Pancreas (tissue), 10 donors: ENCODE measurements at regions not wholly inside any gene's neighbourhood (a gene's known extent, or its start where the extent isn't known, plus 50 kb on each side); places are given as distances from the start of the nearest gene placed in this dataset.

Experiments
- ATAC-seq, 4 donors: fragments of 200-7000 bp; cut with Tn5 transposase; one replicate each; pipeline versions ENCODE4 v1.8.0 to v1.9.1; 2020; ENCODE audit warnings: mild to moderate bottlenecking in 4 of 4, moderate library complexity in 4 of 4
- DNase-seq, 6 donors: peaks; one replicate each; pipeline ENCODE4 v3.0.0-alpha.2; 2020
- FAIRE-seq: peaks from 2 replicates; lab custom pipeline; 2012; peaks lifted over from hg19 to GRCh38; lab: Jason Lieb, UNC
- H3K27ac ChIP-seq, 4 donors: fragments of 200-600 bp; sonication (generic); 1 replicate in 3 of 4; 2 replicates in 1 of 4; pipeline versions ENCODE4 v1.5.0 to v1.8.0; 2020
- H3K27me3 ChIP-seq, 4 donors: fragments of 200-600 bp; one replicate each; pipeline ENCODE4 v1.8.0; 2021
- H3K36me3 ChIP-seq, 3 donors: fragments of 200-600 bp; sonication (generic) in 1 of 3; one replicate each; pipeline versions ENCODE4 v1.5.0 to v1.8.0; 2020 to 2021
- H3K4me1 ChIP-seq, 3 donors: fragments of 200-600 bp; one replicate each; pipeline ENCODE4 v1.8.0; 2021
- H3K4me3 ChIP-seq, 4 donors: fragments of 200-600 bp; sonication (generic) in 2 of 4; one replicate each; pipeline versions ENCODE4 v1.5.0 to v1.8.0; 2020 to 2021
- H3K9me3 ChIP-seq, 4 donors: fragments of 200-600 bp; one replicate each; pipeline ENCODE4 v1.8.0; 2021
- CTCF ChIP-seq, 4 donors: fragments of 200-600 bp; sonication (generic) in 3 of 4; IDR thresholded peaks; one replicate each; pipeline versions ENCODE4 v1.5.0 to v1.8.0; 2021; ENCODE audit warnings: antibody characterized with exemption in 4 of 4
- WGBS, 2 donors: extraction: QIAGEN DNeasy Blood & Tissue Kit; methylation state at CpG; one replicate each; pipeline ENCODE4 v1.1.7; 2013; 5-methylcytosine and 5-hydroxymethylcytosine counted together
- intact Hi-C, 3 donors: fragments of 100-400 bp; cut with DNase I; formaldehyde crosslinking; loops; one replicate each; pipeline versions ENCODE4 v1.11.1 to v1.14.2; 2022
- donor health status: healthy with polysubstance abuse.
- donor health status: DM: no; HTN: no; CAD: no; lungs with moderate emphysema.
- donor health status: DM: no; HTN: no; CAD: no.
- donor health status: control.
- donor health status: control.
- donor health status: Bipolar disorder and iron deficiency.
- donor health status: DM: yes; HTN: yes; CAD: no.
- donor health status: DM: no; HTN: no; CAD: no.
- donor health status: DM: no; HTN: no; CAD: no.
- donor health status: DM: yes; HTN: yes; CAD: no.

DNA sequence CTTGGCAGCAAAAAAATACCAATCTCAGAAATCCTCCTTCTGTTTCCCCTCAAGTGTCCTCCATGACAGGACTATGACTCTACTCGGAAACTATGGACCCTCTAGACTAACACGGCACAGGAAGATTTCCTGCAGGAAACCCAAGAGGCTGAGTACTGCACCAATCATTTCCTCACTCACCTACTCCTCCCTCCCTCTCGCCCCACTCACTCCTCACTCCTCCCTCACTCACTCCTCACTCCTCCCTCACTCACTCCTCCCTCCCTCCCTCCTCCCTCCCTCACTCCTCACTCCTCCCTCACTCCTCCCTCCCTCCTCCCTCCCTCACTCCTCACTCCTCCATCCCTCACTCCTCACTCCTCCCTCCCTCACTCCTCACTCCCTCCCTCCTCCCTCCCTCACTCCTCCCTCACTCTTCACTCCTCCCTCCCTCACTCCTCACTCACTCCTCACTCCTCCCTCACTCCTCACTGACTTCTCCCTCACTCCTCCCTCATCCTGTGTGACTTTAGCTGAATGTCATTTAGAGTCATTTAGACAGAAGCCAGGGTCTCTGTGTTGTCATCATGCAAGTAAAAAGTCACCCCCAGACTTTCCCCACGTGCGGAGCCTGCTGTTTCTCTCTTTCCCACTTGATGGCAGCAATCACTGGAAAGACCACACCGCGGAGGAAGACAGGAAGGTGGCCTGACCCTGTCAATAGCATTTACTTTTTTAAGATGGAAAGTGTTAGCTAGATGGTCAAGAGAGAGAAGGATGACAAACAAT lies 226.8 kb upstream of the PDE10A start:
- peak in 1 of 6 donors; percentile 27 for DNase-seq
- peak in 3 of 4 donors; percentile 71 to 75 (median 75) for ATAC-seq
- intact Hi-C loops = loop anchor here (2.0 to 10.0 kb wide), 4 partner anchors 197 to 215 kb away; no protein-coding TSS in a partner anchor
- no peaks in the 10 kb centered on the region for H3K9me3 ChIP-seq
- H3K27me3 ChIP-seq = no peaks in the 10 kb centered on the region
- FAIRE-seq = no peak
- no peaks in the 10 kb centered on the region for H3K36me3 ChIP-seq
- H3K4me1 ChIP-seq = no peaks in the 10 kb centered on the region
- no peak overlapping the region for H3K27ac ChIP-seq
- 14 to 22% methylated on average over 7 of the region's 7 CpGs for WGBS, 2 donors
- H3K4me3 ChIP-seq = no peak overlapping the region
- TF ChIP-seq CTCF (IDR thresholded peaks at IDR 0.05) = peak in 3 of 4 donors; percentile 19 to 39 (median 38)

DNA sequence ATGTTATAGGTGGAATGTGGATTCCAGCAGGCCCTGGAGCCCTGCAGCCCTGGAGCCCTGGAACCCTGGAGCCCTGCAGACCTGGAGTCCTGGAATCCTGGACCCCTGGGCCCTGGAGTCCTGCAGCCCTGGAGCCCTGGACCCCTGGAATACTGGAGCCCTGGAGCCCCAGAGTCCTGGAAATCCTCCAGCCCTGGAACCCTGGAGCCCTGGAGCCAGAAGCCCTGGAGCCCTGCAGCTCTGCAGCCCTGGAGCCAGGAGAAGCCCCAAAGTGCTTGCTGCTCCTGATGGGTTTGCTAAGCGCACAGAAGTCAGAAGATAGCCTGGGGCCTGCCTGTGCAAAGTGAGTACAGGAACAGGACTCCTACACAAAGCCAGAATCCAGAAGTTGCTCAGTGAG lies 223.1 kb upstream of the PDE10A start:
- DNase-seq (no peak), FAIRE-seq (no peak), ATAC-seq (no peak)
- intact Hi-C loops = loop anchor here in 1 of 3 donors (10.0 kb wide), 1 partner anchor 219 kb away; no protein-coding TSS in a partner anchor
- Histone ChIP-seq H3K9me3 (no peaks in the 10 kb centered on the region), H3K36me3 (no peaks in the 10 kb centered on the region), H3K27me3 (no peaks in the 10 kb centered on the region), H3K4me3 (no peak overlapping the region), H3K4me1 (no peaks in the 10 kb centered on the region), H3K27ac (no peak overlapping the region)
- no peak for TF ChIP-seq CTCF (IDR thresholded peaks at IDR 0.05)
- WGBS, 2 donors = 91 to 100% methylated on average over 1 of the region's 1 CpG

DNA sequence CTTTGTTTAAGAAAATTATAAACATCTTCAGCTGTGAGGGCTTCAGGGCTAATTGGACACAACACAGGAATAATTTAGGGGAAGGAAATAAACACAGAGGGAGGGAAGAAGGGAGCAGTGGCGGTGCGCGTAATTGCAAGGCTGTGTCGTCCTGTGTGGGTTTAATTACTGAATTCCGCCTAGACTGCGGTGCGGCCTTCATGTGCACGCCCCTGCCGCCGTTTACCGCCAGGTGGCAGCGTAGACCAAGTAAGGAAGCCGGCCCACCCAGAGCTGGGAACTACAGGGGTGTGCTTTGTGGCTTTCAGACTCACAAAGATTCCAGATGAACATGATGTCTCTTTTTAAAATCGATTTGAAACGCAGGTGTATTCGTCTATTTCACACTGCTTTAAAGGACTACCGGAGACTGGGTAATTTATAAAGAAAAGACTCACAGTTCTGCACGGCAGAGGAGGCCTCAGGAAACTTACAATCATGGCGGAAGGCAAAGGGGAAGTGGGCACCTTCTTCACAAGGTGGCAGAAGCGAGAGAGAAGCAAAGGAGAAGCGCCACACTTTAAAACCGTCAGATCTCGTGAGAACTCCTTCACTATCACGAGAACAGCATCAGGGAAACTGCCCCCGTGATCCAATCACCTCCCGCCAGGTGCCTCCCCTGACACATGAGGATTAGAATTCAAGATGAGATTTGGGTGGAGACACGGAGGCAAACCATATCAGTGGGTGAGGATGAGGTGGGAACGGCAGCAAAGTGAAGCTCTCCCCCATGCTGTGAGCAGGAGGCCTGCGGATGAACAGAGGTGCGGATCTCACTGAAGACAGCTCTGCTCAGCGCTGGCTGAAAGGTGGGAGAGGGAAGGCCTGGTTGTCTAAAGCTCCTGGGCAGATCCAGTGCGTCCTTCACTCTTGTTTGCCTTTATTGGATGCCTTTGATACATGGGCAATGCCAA lies 222.0 kb upstream of the PDE10A start:
- no peaks in the 10 kb centered on the region for H3K9me3 ChIP-seq
- peak; percentile 64 to 88 (median 82) for TF ChIP-seq CTCF (IDR thresholded peaks at IDR 0.05)
- H3K4me1 ChIP-seq = no peaks in the 10 kb centered on the region
- H3K4me3 ChIP-seq = no peak overlapping the region
- H3K27me3 ChIP-seq = no peaks in the 10 kb centered on the region
- intact Hi-C loops = loop anchor here in 2 of 3 donors (5.0 to 10.0 kb wide), 2 partner anchors 212 to 220 kb away; no protein-coding TSS in a partner anchor
- H3K36me3 ChIP-seq = no peaks in the 10 kb centered on the region
- FAIRE-seq = no peak
- ATAC-seq = peak; percentile 84 to 98 (median 95)
- no peak overlapping the region for H3K27ac ChIP-seq
- peak in 5 of 6 donors; percentile 44 to 90 (median 70) for DNase-seq
- WGBS, 2 donors = 32 to 35% methylated on average over 32 of the region's 32 CpGs

DNA sequence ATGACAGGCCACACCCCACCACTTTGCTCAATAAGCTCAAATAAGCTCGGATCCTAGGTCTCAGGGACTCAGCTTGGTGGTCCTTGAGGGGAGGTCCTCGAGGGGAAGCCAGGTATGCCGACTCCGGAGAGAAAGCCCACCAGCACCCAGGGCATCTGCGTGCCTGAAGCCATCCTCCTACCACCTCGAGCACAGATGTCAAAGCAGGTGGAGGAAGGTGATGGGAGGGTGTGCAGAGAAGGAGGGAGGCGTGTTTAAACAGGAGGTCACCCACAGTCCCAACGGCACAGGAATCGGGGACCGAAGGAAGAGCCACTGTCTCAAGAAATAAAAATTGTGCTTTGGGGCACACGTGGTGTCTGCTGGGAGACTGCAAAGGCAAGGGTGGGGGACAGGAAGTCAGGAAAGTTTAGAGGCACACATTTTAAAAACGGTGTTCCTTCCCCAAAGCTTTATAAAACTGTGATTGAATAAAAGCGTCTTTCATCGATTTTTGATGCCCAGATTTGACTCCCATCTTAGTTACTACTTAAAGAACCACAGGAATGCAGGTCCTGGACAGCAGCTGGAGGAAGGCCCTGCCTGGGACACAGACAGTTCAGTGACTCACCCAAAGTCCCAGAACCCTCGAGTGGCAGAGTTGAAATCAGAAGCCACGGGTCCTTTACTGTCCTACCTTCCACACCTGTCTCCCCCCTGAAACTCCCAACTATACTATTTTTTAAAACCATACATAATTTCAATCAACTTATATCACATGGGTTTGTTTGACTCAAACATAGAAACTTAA lies 221.0 kb upstream of the PDE10A start:
- TF ChIP-seq CTCF (IDR thresholded peaks at IDR 0.05) = no peak
- Histone ChIP-seq H3K36me3 (no peaks in the 10 kb centered on the region), H3K27ac (no peak overlapping the region), H3K4me1 (no peaks in the 10 kb centered on the region), H3K27me3 (no peaks in the 10 kb centered on the region), H3K9me3 (no peaks in the 10 kb centered on the region), H3K4me3 (no peak overlapping the region)
- intact Hi-C loops = loop anchor here (2.0 to 10.0 kb wide), 3 partner anchors 213 to 221 kb away; no protein-coding TSS in a partner anchor
- ATAC-seq (peak in 1 of 4 donors; percentile 36), FAIRE-seq (no peak), DNase-seq (no peak)
- WGBS, 2 donors = 63 to 73% methylated on average over 16 of the region's 16 CpGs
